ENCODE measurements at regions not wholly inside any gene's neighbourhood (a gene's known extent, or its start where the extent isn't known, plus 50 kb on each side); places are given as distances from the start of the nearest gene placed in this dataset.
"Not testable (repeated sequence)": the region's sequence is repeated elsewhere in the genome, so short reads cannot be mapped to it uniquely, and the experiment has no call there.

GRCh38 chr5:125679522-125679921 lies 743.7 kb upstream of the GRAMD2B start:
- no peak for DNase-seq (ENCODE audit: low spot score)

DNA sequence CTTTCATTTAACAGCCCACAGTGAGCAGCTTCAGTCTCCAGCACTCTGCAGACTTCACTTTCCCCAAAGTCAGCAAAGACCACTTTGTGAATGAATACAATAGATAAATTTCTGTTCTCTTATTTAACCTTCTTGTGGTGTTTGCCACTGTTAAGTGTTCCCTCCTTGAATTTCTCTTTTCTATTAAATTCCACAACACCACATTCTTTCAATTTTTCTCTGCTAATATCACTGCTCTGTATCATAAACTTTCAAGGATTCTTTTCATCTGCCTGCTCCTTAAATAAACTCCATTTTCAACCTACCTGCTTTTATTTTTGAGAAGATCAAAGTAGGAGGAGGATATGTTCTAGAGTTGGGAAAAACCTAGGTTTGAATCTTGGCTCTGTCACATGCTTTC lies 739.5 kb upstream of the GRAMD2B start:
- DNase-seq (ENCODE audit: low spot score) = no peak

DNA sequence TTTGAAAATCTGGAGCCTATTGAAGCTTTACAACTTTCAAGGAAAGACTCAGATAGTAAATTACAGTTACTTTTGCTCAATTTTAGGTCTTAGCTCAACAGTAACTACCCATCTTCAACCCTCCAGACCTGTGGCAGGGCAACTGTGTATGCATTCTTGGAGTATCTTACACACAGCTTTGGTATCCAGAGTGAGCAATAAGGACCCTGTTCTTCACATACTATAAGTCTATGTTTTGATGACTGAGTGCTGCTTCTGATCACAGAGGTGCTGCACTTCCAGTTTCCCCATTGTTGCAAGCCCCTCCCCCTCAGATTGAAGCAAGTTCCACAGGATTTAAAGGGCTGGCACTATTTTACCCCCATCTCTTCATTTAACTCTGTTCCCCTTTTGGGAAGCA lies 737.4 kb upstream of the GRAMD2B start:
- no peak for DNase-seq (ENCODE audit: low spot score)

DNA sequence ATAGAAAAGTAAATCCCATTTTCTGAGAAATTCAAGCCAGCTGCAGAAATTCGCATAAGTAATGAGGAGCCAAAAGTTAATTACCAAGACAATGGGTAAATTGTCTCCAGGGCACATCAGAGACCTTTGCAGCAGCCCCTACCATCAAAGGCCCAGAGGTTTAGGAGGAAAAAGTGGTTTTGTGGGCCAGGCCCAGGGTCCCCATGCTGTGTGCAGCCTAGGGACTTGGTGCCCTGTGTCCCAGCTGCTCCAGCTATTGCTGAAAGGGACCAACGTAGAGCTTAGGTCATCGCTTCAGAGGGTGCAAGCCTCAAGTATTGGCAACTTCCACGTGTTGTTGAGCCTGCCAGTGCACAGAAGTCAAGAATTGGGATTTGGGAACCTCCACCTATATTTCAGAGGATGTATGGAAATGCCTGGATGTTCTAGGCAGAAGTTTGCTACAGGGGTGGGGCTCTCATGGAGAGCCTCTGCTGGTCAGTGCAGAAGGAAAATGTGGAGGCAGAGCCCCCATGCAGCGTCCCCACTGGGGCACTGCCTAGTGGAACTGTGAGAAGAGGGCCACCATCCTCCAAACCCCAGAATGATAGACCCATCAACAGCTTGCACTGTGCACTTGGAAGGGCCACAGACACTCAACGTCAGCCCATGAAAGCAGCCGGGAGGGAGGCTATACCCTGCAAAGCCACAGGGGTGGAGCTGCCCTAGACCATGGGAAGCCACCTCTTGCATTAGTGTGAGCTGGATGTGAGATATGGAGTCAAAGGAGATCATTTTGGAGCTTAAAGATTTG lies 731.3 kb upstream of the GRAMD2B start:
- DNase-seq (ENCODE audit: low spot score) = not testable (repeated sequence)

DNA sequence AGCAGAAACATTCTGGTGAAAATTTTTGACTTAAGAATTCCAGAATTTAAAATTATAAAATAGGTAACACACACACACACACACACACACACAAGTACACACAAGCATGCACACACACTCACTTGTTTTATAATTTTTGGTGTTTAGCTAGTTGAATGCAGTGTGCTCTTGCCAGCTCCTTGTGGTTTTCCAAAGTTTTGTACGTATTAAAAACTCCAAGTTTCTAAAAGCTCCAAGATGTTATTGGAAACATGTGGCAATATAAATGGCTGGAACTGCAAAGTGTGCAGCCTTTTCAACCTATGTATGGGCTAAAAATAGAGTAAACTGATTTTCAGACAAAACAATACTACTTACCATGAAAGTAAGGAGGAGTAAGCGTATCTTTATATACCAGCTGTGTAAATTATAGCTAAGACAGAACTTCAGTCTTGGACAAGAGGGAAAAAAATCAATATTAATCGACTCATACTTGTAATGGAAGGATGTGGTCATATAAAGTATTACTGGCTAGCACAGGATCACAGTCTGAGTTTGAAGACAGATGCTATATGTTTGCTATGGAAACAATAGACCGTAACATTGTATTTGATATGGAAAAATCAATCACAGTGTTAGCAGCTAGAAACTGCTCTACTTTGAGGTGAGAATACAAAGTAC lies 727.1 kb upstream of the GRAMD2B start:
- DNase-seq (ENCODE audit: low spot score) = no peak

DNA sequence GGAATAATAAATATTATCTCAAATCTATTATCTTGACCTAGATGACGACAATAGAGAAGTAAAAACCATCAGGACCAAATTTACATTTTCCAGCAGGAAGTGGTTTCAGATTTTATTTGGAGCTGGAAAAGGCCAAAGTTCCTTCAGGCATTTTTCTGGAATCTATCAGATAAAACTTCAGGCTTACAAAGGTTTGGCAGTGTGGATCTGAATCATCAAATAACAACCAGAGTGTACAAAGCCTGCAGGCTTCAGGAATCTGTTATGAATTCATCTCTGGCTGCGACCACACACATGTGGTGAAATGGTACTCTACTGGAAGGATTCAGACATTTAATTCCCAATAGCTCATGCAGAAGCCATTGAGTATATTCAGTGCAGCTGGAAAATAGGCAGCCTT lies 726.4 kb upstream of the GRAMD2B start:
- no peak for DNase-seq (ENCODE audit: low spot score)

GRCh38 chr5:125698420-125698819 lies 724.8 kb upstream of the GRAMD2B start:
- no peak for DNase-seq (ENCODE audit: low spot score)

- no peak for DNase-seq (ENCODE audit: low spot score)
Measured at GRCh38 chr5:125699860-125700259, 723.3 kb upstream of the GRAMD2B start.

GRCh38 chr5:125700380-125700861 lies 722.8 kb upstream of the GRAMD2B start:
- DNase-seq (ENCODE audit: low spot score) = no peak

- no peak for DNase-seq (ENCODE audit: low spot score)
Measured at GRCh38 chr5:125703616-125704015, 719.6 kb upstream of the GRAMD2B start.

GRCh38 chr5:125704888-125705287 lies 718.3 kb upstream of the GRAMD2B start:
- DNase-seq (ENCODE audit: low spot score) = no peak

GRCh38 chr5:125708583-125708982 lies 714.6 kb upstream of the GRAMD2B start:
- no peak for DNase-seq (ENCODE audit: low spot score)

- DNase-seq (ENCODE audit: low spot score) = no peak
Measured at GRCh38 chr5:125710745-125711144, 712.5 kb upstream of the GRAMD2B start.

GRCh38 chr5:125712397-125712796 lies 710.8 kb upstream of the GRAMD2B start:
- DNase-seq (ENCODE audit: low spot score) = no peak

GRCh38 chr5:125713109-125713805 lies 710.0 kb upstream of the GRAMD2B start:
- no peak for DNase-seq (ENCODE audit: low spot score)

- no peak for DNase-seq (ENCODE audit: low spot score)
Measured at GRCh38 chr5:125715216-125715615, 708.0 kb upstream of the GRAMD2B start.

- no peak for DNase-seq (ENCODE audit: low spot score)
Measured at GRCh38 chr5:125717209-125717608, 706.0 kb upstream of the GRAMD2B start.

- DNase-seq (ENCODE audit: low spot score) = no peak
Measured at GRCh38 chr5:125719681-125720347, 703.4 kb upstream of the GRAMD2B start.

- no peak for DNase-seq (ENCODE audit: low spot score)
Measured at GRCh38 chr5:125720348-125720685, 702.9 kb upstream of the GRAMD2B start.

DNA sequence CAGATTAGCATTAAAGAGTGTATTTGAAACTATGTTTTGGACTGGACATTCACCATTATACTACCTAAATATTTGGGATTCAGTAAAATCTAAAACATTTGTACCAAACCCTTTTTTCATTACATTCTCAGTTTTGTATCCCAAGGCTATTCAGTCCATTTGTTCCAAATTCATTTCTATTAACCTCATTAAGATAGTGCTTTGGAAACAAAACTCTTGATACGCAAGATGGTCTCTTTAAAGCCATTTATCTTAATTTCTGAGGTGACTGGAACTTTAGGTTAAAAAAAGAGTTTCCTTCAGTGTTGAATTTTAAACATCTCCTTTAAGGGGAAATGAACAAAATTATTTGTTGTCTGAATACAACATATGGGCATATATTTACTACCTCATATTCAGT lies 702.5 kb upstream of the GRAMD2B start:
- DNase-seq (ENCODE audit: low spot score) = no peak

GRCh38 chr5:125722550-125722949 lies 700.7 kb upstream of the GRAMD2B start:
- DNase-seq (ENCODE audit: low spot score) = no peak

- DNase-seq (ENCODE audit: low spot score) = no peak
Measured at GRCh38 chr5:125725691-125726090, 697.5 kb upstream of the GRAMD2B start.

- DNase-seq (ENCODE audit: low spot score) = no peak
Measured at GRCh38 chr5:125743939-125744338, 679.3 kb upstream of the GRAMD2B start.

Data from GM03348 (cell line).